GM03348 (cell line): ENCODE measurements at regions not wholly inside any gene's neighbourhood (a gene's known extent, or its start where the extent isn't known, plus 50 kb on each side); places are given as distances from the start of the nearest gene placed in this dataset.
A peak's percentile ranks its signal among the peaks of the same experiment; 100 is the strongest.
"Not testable (repeated sequence)": the region's sequence is repeated elsewhere in the genome, so short reads cannot be mapped to it uniquely, and the experiment has no call there.

Experiments used
- DNase-seq: peaks from one replicate; pipeline ENCODE4 v3.0.0; 2012; ENCODE audit warnings: low spot score

- no peak for DNase-seq
Observed at GRCh38 chr20:19874040-19874727, 116.1 kb downstream of the RIN2 start.

- DNase-seq = peak; percentile 39
Observed at GRCh38 chr20:19875376-19876221, 117.5 kb downstream of the RIN2 start.

GRCh38 chr20:19876828-19877460, 118.9 kb downstream of the RIN2 start:
- no peak for DNase-seq

- DNase-seq = not testable (repeated sequence)
Observed at GRCh38 chr20:19879874-19880255, 121.8 kb downstream of the RIN2 start.

GRCh38 chr20:19880256-19881079, 122.4 kb downstream of the RIN2 start:
- no peak for DNase-seq

GRCh38 chr20:19881080-19881840, 123.2 kb downstream of the RIN2 start:
- DNase-seq = no peak

- no peak for DNase-seq
Observed at GRCh38 chr20:19881990-19882389, 123.9 kb downstream of the RIN2 start.

- no peak for DNase-seq
Observed at GRCh38 chr20:19882446-19882845, 124.4 kb downstream of the RIN2 start.

GRCh38 chr20:19883501-19883900, 125.4 kb downstream of the RIN2 start:
- DNase-seq = no peak

GRCh38 chr20:19885594-19885938, 127.5 kb downstream of the RIN2 start:
- DNase-seq = no peak

GRCh38 chr20:19885939-19886660, 128.0 kb downstream of the RIN2 start:
- DNase-seq = peak; percentile 54

- peak; percentile 30 for DNase-seq
Observed at GRCh38 chr20:19886661-19887288, 128.7 kb downstream of the RIN2 start.

- no peak for DNase-seq
Observed at GRCh38 chr20:19887556-19888268, 129.4 kb upstream of the NAA20 start.

GRCh38 chr20:19888269-19888671, 128.9 kb upstream of the NAA20 start:
- DNase-seq = no peak

GRCh38 chr20:19889011-19889953, 127.9 kb upstream of the NAA20 start:
- peak; percentile 85 for DNase-seq

- DNase-seq = no peak
Observed at GRCh38 chr20:19890445-19891051, 126.6 kb upstream of the NAA20 start.

GRCh38 chr20:19893356-19893755, 123.8 kb upstream of the NAA20 start:
- DNase-seq = no peak

GRCh38 chr20:19895761-19896160, 121.4 kb upstream of the NAA20 start:
- DNase-seq = no peak
